Stimulated activated naive B cell treated with anti-CD40 and anti-IgM and Interleukin-4, amounts not matched to agents 10 μg/mL and 1 μg/mL and 100 μg/mL, for 72 hours (primary cell): ENCODE measurements at regions not wholly inside any gene's neighbourhood (a gene's known extent, or its start where the extent isn't known, plus 50 kb on each side); places are given as distances from the start of the nearest gene placed in this dataset.

ENCODE experiments used
- ATAC-seq, 2 donors: fragments of 150-1000 bp; cut with Tn5 transposase; replicated peaks; 2 replicates each; pipeline ENCODE4 v1.10.0; 2021; ENCODE audit warnings: moderate library complexity in 1 of 2
- DNase-seq: peaks from one replicate; pipeline ENCODE4 v3.0.0; 2021
- H3K27ac Mint-ChIP-seq: one replicate; pipeline ENCODE4 v1.8.0; 2022; ENCODE audit warnings: mild to moderate bottlenecking, mixed read lengths
- H3K27me3 Mint-ChIP-seq, 2 donors: one replicate each; pipeline ENCODE4 v1.8.0; 2022; ENCODE audit warnings: mixed read lengths in 2 of 2
- H3K36me3 Mint-ChIP-seq, 2 donors: one replicate each; pipeline ENCODE4 v1.8.0; 2022; ENCODE audit warnings: mixed read lengths in 2 of 2, mild to moderate bottlenecking in 1 of 2
- H3K4me1 Mint-ChIP-seq, 2 donors: one replicate each; pipeline ENCODE4 v1.8.0; 2022; ENCODE audit warnings: mixed read lengths in 2 of 2, mild to moderate bottlenecking in 1 of 2
- H3K4me3 Mint-ChIP-seq, 2 donors: one replicate each; pipeline ENCODE4 v1.8.0; 2022; ENCODE audit warnings: mild to moderate bottlenecking in 2 of 2, mixed read lengths in 2 of 2, moderate library complexity in 1 of 2
- H3K9me3 Mint-ChIP-seq, 2 donors: one replicate each; pipeline ENCODE4 v1.8.0; 2022; ENCODE audit warnings: mixed read lengths in 2 of 2, mild to moderate bottlenecking in 1 of 2

DNA sequence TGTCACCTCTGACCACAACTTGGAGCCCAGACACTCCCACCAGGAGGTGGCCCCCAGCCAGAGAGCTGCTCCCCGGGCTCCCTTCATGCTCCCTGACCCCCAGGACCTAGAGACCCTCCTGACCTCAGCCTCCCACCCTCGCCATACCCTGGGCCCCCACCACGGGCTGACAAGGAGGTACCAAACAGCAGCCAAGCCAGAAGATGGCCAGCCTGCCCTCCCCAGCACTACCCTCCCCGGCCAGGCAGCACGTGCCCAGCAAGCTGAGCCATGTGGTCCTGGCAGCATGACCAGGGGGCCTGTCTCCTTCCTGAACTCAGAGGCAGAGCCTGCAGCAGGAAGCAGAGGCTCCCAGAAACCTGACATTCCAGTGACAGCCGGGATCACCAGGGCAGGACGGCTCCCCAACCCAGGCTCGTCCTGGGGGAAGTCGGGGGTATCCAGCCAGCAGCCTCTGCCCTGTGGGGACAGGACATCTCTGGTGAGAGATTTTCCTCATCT, 69.4 kb upstream of the GPC1 start:
- Mint-ChIP-seq H3K36me3 (peaks cover 1 to 2% of the 10 kb centered on the region in 2 donors), H3K4me1 (peaks cover 0 to 2% of the 10 kb centered on the region in 2 donors), H3K27me3 (peaks cover 1 to 3% of the 10 kb centered on the region in 2 donors), H3K9me3 (peaks cover 3 to 10% of the 10 kb centered on the region in 2 donors), H3K27ac (no peak overlapping the region), H3K4me3 (no peak overlapping the region)
- ATAC-seq: no peak
- DNase-seq: no peak

DNA sequence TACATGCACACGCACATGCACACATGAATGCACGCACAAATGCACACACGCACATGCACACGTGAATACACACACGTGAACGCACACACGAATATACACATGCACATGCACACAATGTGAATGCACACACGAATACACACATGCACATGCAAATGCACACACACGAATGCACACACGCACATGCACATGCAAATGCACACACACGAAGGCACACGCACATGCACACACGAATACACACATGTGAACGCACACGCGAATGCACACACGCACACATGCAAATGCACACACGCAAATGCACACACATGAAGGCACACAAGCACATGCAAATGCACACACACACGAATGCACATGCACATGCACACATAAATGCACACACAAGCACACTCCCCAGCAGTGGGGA, 68.6 kb upstream of the GPC1 start:
- Mint-ChIP-seq H3K9me3 (peaks cover 0 to 4% of the 10 kb centered on the region in 2 donors), H3K27me3 (peaks cover 3 to 7% of the 10 kb centered on the region in 2 donors), H3K27ac (peak overlapping the region; percentile 42), H3K36me3 (no peaks in the 10 kb centered on the region), H3K4me1 (peaks cover 0 to 2% of the 10 kb centered on the region in 2 donors), H3K4me3 (no peak overlapping the region)
- DNase-seq: no peak
- no peak for ATAC-seq

GRCh38 chr2:240367721-240368120, 67.7 kb upstream of the GPC1 start:
- no peaks in the 10 kb centered on the region for H3K36me3 Mint-ChIP-seq
- H3K9me3 Mint-ChIP-seq: peaks cover 0 to 1% of the 10 kb centered on the region in 2 donors
- H3K27ac Mint-ChIP-seq: no peak overlapping the region
- H3K27me3 Mint-ChIP-seq: peaks cover 3 to 7% of the 10 kb centered on the region in 2 donors
- no peak overlapping the region for H3K4me3 Mint-ChIP-seq
- H3K4me1 Mint-ChIP-seq: no peaks in the 10 kb centered on the region
- no peak for DNase-seq
- ATAC-seq: no peak

DNA sequence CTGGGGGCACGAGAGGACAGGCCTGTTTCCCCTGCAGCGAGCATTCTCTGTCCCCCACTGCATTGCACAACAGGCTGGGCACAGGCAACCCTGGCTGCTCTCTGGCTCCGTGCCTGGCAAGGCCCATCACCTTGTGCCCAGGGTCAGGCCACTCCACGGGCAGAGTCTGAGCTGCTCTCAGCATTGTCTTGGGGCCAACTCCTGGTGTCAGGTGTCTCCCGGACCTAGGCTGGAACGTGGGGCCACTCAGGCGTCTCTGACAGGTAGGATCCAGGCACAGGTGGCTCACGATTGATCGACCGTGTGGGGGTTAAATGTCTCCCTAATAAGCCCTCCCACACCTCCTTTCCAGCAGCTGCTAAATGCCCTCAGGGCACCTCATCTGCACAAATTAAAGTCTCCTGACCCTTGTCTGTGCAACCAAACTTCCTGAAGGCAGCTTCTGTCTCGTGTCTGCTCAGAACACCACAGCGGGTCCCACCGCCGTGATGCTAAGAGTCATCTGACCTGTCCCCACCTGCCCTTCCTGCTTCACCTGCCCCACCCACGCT, 66.6 kb upstream of the GPC1 start:
- no peaks in the 10 kb centered on the region for H3K36me3 Mint-ChIP-seq
- H3K27me3 Mint-ChIP-seq: peaks cover 3 to 7% of the 10 kb centered on the region in 2 donors
- H3K4me1 Mint-ChIP-seq: no peaks in the 10 kb centered on the region
- DNase-seq (no peak), ATAC-seq (no peak)
- no peak overlapping the region for H3K27ac Mint-ChIP-seq
- H3K4me3 Mint-ChIP-seq: no peak overlapping the region
- H3K9me3 Mint-ChIP-seq: peaks cover 0 to 1% of the 10 kb centered on the region in 2 donors

- Mint-ChIP-seq H3K9me3 (peaks cover 0 to 1% of the 10 kb centered on the region in 2 donors), H3K27ac (no peak overlapping the region), H3K36me3 (no peaks in the 10 kb centered on the region), H3K4me3 (no peak overlapping the region), H3K4me1 (no peaks in the 10 kb centered on the region), H3K27me3 (peaks cover 0 to 7% of the 10 kb centered on the region in 2 donors)
- DNase-seq (no peak), ATAC-seq (no peak)
Observed at GRCh38 chr2:240369335-240369734, 66.1 kb upstream of the GPC1 start.

GRCh38 chr2:240369801-240370585, 65.5 kb upstream of the GPC1 start:
- Mint-ChIP-seq H3K27me3 (peaks cover under 1 to 7% of the 10 kb centered on the region in 2 donors), H3K27ac (no peak overlapping the region), H3K36me3 (no peaks in the 10 kb centered on the region), H3K9me3 (peaks cover 0 to 1% of the 10 kb centered on the region in 2 donors), H3K4me1 (no peaks in the 10 kb centered on the region), H3K4me3 (no peak overlapping the region)
- ATAC-seq: no peak
- no peak for DNase-seq

GRCh38 chr2:240371129-240372000, 64.1 kb upstream of the GPC1 start:
- H3K9me3 Mint-ChIP-seq: peaks cover 0 to 1% of the 10 kb centered on the region in 2 donors
- no peak for DNase-seq
- H3K4me3 Mint-ChIP-seq: no peak overlapping the region
- H3K4me1 Mint-ChIP-seq: no peaks in the 10 kb centered on the region
- peaks cover 7% of the 10 kb centered on the region in 2 donors for H3K27me3 Mint-ChIP-seq
- H3K36me3 Mint-ChIP-seq: no peaks in the 10 kb centered on the region
- no peak overlapping the region for H3K27ac Mint-ChIP-seq
- ATAC-seq: no peak

DNA sequence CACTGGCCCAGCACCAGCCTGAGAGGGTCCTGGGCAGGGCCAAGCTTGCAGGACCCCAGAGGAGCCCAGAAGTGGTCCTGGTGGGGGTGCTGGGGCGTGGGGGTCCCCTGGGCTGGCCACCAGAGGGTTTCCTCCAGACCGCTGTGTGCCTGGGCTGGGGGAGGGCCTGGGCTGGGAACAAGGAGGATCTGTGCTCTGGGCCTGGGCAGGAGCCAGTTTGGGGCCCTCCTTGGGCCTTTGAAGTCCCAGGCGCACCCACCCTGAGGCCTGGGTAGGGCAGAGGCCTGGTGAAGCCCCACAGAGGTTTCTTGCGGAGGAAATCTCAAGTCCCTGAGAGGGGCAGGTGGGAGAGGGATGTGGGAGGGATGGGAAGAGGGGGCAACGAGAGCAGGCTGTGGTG, 63.4 kb upstream of the GPC1 start:
- no peak for ATAC-seq
- H3K9me3 Mint-ChIP-seq: no peaks in the 10 kb centered on the region

GRCh38 chr2:240373289-240373885, 62.1 kb upstream of the GPC1 start:
- ATAC-seq (no peak), DNase-seq (no peak)
- peaks cover 7% of the 10 kb centered on the region in 2 donors for H3K27me3 Mint-ChIP-seq
- no peaks in the 10 kb centered on the region for H3K4me1 Mint-ChIP-seq
- no peaks in the 10 kb centered on the region for H3K36me3 Mint-ChIP-seq
- no peak overlapping the region for H3K4me3 Mint-ChIP-seq
- H3K27ac Mint-ChIP-seq: no peak overlapping the region
- no peaks in the 10 kb centered on the region for H3K9me3 Mint-ChIP-seq

More for the DNA sequence above, 63.4 kb upstream of the GPC1 start:
- H3K36me3 Mint-ChIP-seq: no peaks in the 10 kb centered on the region
- H3K4me3 Mint-ChIP-seq: no peak overlapping the region
- H3K27me3 Mint-ChIP-seq: peaks cover 7% of the 10 kb centered on the region in 2 donors
- no peaks in the 10 kb centered on the region for H3K4me1 Mint-ChIP-seq
- no peak for DNase-seq
- no peak overlapping the region for H3K27ac Mint-ChIP-seq

GRCh38 chr2:240374085-240374907, 61.2 kb upstream of the GPC1 start:
- H3K27me3 Mint-ChIP-seq: peaks cover 7 to 10% of the 10 kb centered on the region in 2 donors

GRCh38 chr2:240375024-240375645, 60.3 kb upstream of the GPC1 start:
- Mint-ChIP-seq H3K9me3 (peaks cover 0 to 2% of the 10 kb centered on the region in 2 donors), H3K27me3 (peaks cover 7 to 12% of the 10 kb centered on the region in 2 donors), H3K36me3 (no peaks in the 10 kb centered on the region), H3K27ac (no peak overlapping the region), H3K4me3 (no peak overlapping the region), H3K4me1 (no peaks in the 10 kb centered on the region)
- ATAC-seq: no peak
- DNase-seq: no peak

More at GRCh38 chr2:240374085-240374907, 61.2 kb upstream of the GPC1 start:
- DNase-seq (no peak), ATAC-seq (no peak)
- Mint-ChIP-seq H3K27ac (no peak overlapping the region), H3K4me1 (no peaks in the 10 kb centered on the region), H3K4me3 (no peak overlapping the region), H3K36me3 (no peaks in the 10 kb centered on the region), H3K9me3 (no peaks in the 10 kb centered on the region)

DNA sequence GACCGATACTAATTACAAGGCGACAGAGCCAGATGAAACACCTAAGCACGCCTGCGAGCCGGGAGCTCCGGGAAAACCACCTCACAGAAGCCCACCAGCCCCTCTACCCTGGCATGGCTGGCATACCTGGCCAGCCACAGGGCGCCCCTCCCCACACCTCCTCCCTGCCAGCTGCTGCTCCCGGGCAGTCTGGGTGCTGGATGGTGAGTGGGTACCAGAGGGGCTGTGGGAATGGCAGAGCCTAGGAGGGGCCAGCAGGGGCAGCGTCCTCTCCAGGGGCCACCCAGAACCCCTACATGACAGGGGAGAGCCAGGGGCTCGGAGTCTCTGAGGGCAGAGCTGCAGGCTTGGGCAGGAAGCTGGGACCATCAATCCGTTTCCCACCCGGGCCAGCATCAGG, 58.7 kb upstream of the GPC1 start:
- peaks cover 0 to 12% of the 10 kb centered on the region in 2 donors for H3K27me3 Mint-ChIP-seq
- H3K4me3 Mint-ChIP-seq: no peak overlapping the region
- H3K36me3 Mint-ChIP-seq: no peaks in the 10 kb centered on the region
- DNase-seq (no peak), ATAC-seq (no peak)
- peaks cover 4 to 5% of the 10 kb centered on the region in 2 donors for H3K9me3 Mint-ChIP-seq
- no peak overlapping the region for H3K27ac Mint-ChIP-seq
- no peaks in the 10 kb centered on the region for H3K4me1 Mint-ChIP-seq

GRCh38 chr2:240377366-240377765, 58.1 kb upstream of the GPC1 start:
- H3K36me3 Mint-ChIP-seq: no peaks in the 10 kb centered on the region
- no peak overlapping the region for H3K4me3 Mint-ChIP-seq
- H3K27me3 Mint-ChIP-seq: peaks cover 0 to 12% of the 10 kb centered on the region in 2 donors
- H3K9me3 Mint-ChIP-seq: peaks cover 4 to 5% of the 10 kb centered on the region in 2 donors
- H3K27ac Mint-ChIP-seq: no peak overlapping the region
- ATAC-seq (no peak), DNase-seq (no peak)
- no peaks in the 10 kb centered on the region for H3K4me1 Mint-ChIP-seq
